ENCODE measurements at regions not wholly inside any gene's neighbourhood (a gene's known extent, or its start where the extent isn't known, plus 50 kb on each side); places are given as distances from the start of the nearest gene placed in this dataset.

DNA sequence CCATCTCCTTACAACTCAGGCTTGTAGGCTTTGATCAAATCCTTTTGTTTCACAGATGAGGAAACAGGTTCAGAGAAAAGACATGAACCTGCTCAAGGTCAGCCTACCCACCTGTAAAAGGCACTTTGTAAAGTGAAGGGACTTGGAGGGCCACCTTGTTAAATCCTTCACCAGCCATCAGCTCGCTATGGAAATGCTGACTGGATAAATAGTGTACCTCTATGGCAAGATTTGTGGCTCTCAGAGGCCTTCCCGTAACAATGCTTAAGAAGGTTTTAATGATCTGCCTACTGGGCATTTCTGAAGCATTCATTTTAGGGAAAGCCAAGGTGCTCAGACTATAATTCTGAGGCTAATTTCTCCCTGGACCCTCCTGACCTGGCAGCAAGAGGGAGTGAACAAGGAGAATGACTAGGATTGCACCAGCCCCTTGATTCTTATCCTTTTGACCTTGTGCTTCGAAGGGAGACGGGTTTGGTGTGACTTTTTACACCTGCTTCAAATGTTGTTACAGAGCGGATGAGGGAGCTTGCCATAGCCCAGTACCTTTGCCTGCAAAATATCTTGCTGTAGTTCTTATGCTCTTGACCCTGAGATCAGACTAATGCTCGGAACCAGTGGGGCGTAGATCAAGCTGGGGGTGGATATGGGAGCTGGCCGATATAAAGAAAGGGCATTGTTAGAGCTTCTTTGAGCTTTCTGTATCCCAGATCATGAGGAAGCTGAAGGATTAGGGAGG, 90.9 kb upstream of the CXCR4 start:
- no peak overlapping the region for H3K4me2 ChIP-seq (ENCODE audit: control insufficient read depth, insufficient read depth)
- SMC1A ChIA-PET (ENCODE audit: uncharacterized antibody, unreplicated experiment): interaction anchor here (0.8 to 10.8 kb wide), 15 partner anchors 8 to 261 kb away, joined by 3 to 202 read pairs (median 16); no protein-coding TSS in a partner anchor
- WGBS (ENCODE audit: insufficient coverage, insufficient replicate concordance, low lambda C conversion rate, missing lambda C conversion rate): 83% methylated on average over 8 of the region's 8 CpGs
- H3K27me3 ChIP-seq (replicated peaks in 1 of 2; ENCODE audit: control insufficient read depth in 2 of 2, insufficient read depth in 2 of 2, low read length in 1 of 2): no peaks in the 10 kb centered on the region; a peak in 1 of 4 replicates
- BruUV-seq (replicated peaks): no TSS peak
- no peaks in the 10 kb centered on the region for H3K36me3 ChIP-seq (ENCODE audit: control insufficient read depth in 2 of 2, insufficient read depth in 2 of 2, low read length in 1 of 2)
- POLR2A ChIA-PET: interaction anchor here (0.9 to 7.8 kb wide), 7 partner anchors 12 to 230 kb away, joined by 3 to 56 read pairs (median 5); no protein-coding TSS in a partner anchor
- no peak overlapping the region for H3K9ac ChIP-seq (ENCODE audit: control insufficient read depth, insufficient read depth, low read length)
- H3K27ac ChIP-seq (ENCODE audit: control insufficient read depth, insufficient read depth): no peak overlapping the region
- RAD21 ChIA-PET (ENCODE audit: unreplicated experiment): interaction anchor here (0.9 to 5.5 kb wide), 12 partner anchors 13 to 212 kb away, joined by 3 to 78 read pairs (median 20); no protein-coding TSS in a partner anchor
- H3K79me2 ChIP-seq (ENCODE audit: control insufficient read depth, insufficient read depth, low read length): no peaks in the 10 kb centered on the region
- CTCF ChIA-PET: interaction anchor here (0.7 to 1.6 kb wide), 5 partner anchors 95 to 226 kb away, joined by 3 to 6 read pairs (median 3); no protein-coding TSS in a partner anchor
- intact Hi-C loops (cut with micrococcal nuclease; ENCODE audit: unreplicated experiment) (loop anchor here (5.0 kb wide), 1 partner anchor 297 kb away; no protein-coding TSS in a partner anchor), in situ Hi-C loops (cut with MboI) (no loop called here)
- H3K9me3 ChIP-seq (replicated peaks; ENCODE audit: control insufficient read depth, insufficient read depth, low read length): peaks cover 1% of the 10 kb centered on the region; the same call in 2 of the 3 replicates
- ATAC-seq (no peak), FAIRE-seq (no peak), DNase-seq (ENCODE audit: low read depth, low spot score) (no peak)
- peaks cover 21% of the 10 kb centered on the region for H3K4me1 ChIP-seq (ENCODE audit: control insufficient read depth, insufficient read depth, low read length)
- H2AFZ ChIP-seq (ENCODE audit: control insufficient read depth, low read depth, low read length): no peak overlapping the region
- no peak overlapping the region for H3K4me3 ChIP-seq
- H4K20me1 ChIP-seq (ENCODE audit: control insufficient read depth, insufficient read depth): no peaks in the 10 kb centered on the region
- no peak for TF ChIP-seq ZNF217 (IDR thresholded peaks at IDR 0.05)
- no peak for TF ChIP-seq NFXL1 (IDR thresholded peaks at IDR 0.05; ENCODE audit: borderline replicate concordance)
- TF ChIP-seq, protein P1, sequence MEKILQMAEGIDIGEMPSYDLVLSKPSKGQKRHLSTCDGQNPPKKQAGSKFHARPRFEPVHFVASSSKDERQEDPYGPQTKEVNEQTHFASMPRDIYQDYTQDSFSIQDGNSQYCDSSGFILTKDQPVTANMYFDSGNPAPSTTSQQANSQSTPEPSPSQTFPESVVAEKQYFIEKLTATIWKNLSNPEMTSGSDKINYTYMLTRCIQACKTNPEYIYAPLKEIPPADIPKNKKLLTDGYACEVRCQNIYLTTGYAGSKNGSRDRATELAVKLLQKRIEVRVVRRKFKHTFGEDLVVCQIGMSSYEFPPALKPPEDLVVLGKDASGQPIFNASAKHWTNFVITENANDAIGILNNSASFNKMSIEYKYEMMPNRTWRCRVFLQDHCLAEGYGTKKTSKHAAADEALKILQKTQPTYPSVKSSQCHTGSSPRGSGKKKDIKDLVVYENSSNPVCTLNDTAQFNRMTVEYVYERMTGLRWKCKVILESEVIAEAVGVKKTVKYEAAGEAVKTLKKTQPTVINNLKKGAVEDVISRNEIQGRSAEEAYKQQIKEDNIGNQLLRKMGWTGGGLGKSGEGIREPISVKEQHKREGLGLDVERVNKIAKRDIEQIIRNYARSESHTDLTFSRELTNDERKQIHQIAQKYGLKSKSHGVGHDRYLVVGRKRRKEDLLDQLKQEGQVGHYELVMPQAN (conservative IDR thresholded peaks at IDR 0.05): no peak
- TF ChIP-seq, protein P2, sequence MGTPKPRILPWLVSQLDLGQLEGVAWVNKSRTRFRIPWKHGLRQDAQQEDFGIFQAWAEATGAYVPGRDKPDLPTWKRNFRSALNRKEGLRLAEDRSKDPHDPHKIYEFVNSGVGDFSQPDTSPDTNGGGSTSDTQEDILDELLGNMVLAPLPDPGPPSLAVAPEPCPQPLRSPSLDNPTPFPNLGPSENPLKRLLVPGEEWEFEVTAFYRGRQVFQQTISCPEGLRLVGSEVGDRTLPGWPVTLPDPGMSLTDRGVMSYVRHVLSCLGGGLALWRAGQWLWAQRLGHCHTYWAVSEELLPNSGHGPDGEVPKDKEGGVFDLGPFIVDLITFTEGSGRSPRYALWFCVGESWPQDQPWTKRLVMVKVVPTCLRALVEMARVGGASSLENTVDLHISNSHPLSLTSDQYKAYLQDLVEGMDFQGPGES (IDR thresholded peaks at IDR 0.05): no peak
- TF ChIP-seq NBN (IDR thresholded peaks at IDR 0.05): no peak
- no peak for TF ChIP-seq GABPA (IDR thresholded peaks at IDR 0.05; ENCODE audit: low read depth)
- TF ChIP-seq RFX5 (IDR thresholded peaks at IDR 0.05; ENCODE audit: low read depth, low read length): no peak
- TF ChIP-seq JUND (IDR thresholded peaks at IDR 0.05; ENCODE audit: low read depth, low read length): no peak
- TF ChIP-seq, protein P3, sequence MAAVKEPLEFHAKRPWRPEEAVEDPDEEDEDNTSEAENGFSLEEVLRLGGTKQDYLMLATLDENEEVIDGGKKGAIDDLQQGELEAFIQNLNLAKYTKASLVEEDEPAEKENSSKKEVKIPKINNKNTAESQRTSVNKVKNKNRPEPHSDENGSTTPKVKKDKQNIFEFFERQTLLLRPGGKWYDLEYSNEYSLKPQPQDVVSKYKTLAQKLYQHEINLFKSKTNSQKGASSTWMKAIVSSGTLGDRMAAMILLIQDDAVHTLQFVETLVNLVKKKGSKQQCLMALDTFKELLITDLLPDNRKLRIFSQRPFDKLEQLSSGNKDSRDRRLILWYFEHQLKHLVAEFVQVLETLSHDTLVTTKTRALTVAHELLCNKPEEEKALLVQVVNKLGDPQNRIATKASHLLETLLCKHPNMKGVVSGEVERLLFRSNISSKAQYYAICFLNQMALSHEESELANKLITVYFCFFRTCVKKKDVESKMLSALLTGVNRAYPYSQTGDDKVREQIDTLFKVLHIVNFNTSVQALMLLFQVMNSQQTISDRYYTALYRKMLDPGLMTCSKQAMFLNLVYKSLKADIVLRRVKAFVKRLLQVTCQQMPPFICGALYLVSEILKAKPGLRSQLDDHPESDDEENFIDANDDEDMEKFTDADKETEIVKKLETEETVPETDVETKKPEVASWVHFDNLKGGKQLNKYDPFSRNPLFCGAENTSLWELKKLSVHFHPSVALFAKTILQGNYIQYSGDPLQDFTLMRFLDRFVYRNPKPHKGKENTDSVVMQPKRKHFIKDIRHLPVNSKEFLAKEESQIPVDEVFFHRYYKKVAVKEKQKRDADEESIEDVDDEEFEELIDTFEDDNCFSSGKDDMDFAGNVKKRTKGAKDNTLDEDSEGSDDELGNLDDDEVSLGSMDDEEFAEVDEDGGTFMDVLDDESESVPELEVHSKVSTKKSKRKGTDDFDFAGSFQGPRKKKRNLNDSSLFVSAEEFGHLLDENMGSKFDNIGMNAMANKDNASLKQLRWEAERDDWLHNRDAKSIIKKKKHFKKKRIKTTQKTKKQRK (IDR thresholded peaks at IDR 0.05; ENCODE audit: low read depth, low read length): no peak
- TF ChIP-seq IKZF1 (conservative IDR thresholded peaks at IDR 0.05): no peak
- TF ChIP-seq SIN3A (IDR thresholded peaks at IDR 0.05; ENCODE audit: low read depth, low read length): no peak
- no peak for TF ChIP-seq POLR2A (IDR thresholded peaks at IDR 0.05; ENCODE audit: low read depth, low read length)
- TF ChIP-seq EZH2 (IDR thresholded peaks at IDR 0.05; ENCODE audit: borderline replicate concordance, control insufficient read depth, low read depth, low read length): no peak
- TF ChIP-seq, protein P4, sequence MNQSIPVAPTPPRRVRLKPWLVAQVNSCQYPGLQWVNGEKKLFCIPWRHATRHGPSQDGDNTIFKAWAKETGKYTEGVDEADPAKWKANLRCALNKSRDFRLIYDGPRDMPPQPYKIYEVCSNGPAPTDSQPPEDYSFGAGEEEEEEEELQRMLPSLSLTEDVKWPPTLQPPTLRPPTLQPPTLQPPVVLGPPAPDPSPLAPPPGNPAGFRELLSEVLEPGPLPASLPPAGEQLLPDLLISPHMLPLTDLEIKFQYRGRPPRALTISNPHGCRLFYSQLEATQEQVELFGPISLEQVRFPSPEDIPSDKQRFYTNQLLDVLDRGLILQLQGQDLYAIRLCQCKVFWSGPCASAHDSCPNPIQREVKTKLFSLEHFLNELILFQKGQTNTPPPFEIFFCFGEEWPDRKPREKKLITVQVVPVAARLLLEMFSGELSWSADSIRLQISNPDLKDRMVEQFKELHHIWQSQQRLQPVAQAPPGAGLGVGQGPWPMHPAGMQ (IDR thresholded peaks at IDR 0.05; ENCODE audit: borderline replicate concordance): no peak
- TF ChIP-seq ZZZ3 (IDR thresholded peaks at IDR 0.05; ENCODE audit: control insufficient read depth, insufficient read length, low read depth): no peak

All from GM12878 (cell line).